Limb (tissue), 2 donors: ENCODE measurements at regions not wholly inside any gene's neighbourhood (a gene's known extent, or its start where the extent isn't known, plus 50 kb on each side); places are given as distances from the start of the nearest gene placed in this dataset.
"Not testable (repeated sequence)": the region's sequence is repeated elsewhere in the genome, so short reads cannot be mapped to it uniquely, and the experiment has no call there.

Experiments used
- DNase-seq, 2 donors: peaks; one replicate each; pipeline ENCODE4 v3.0.0-alpha.2; 2016; ENCODE audit errors: extremely low spot score in 2 of 2

DNA sequence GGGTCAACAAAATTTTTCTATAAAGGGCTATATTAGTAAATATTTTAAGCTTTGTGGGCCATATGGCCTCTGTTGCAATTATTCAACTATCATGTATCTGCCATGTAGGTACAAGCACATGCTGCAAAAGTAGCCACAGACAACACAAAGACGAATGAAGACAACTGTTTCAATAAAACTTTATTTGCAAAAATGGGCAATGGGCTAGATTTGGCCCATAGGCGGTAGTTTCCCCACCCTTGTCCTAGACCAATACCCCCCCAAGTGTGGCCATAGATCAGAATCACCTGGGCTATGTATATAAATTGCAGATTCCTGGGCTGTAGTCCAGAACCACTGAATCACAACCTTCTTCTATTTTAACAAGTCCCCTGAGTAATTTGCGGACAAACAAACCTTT is 331.0 kb upstream of the PSMD7 start:
- no peak for DNase-seq

- peak; percentile 83 to 88 for DNase-seq
Observed at GRCh38 chr16:73956587-73957494, 339.8 kb upstream of the PSMD7 start.

- DNase-seq: no peak
Observed at GRCh38 chr16:73955702-73956101, 340.9 kb upstream of the PSMD7 start.

GRCh38 chr16:73955255-73955654 is 341.4 kb upstream of the PSMD7 start:
- DNase-seq: no peak

- DNase-seq: peak; percentile 51 to 68
Observed at GRCh38 chr16:73951481-73951880, 345.1 kb upstream of the PSMD7 start.

DNA sequence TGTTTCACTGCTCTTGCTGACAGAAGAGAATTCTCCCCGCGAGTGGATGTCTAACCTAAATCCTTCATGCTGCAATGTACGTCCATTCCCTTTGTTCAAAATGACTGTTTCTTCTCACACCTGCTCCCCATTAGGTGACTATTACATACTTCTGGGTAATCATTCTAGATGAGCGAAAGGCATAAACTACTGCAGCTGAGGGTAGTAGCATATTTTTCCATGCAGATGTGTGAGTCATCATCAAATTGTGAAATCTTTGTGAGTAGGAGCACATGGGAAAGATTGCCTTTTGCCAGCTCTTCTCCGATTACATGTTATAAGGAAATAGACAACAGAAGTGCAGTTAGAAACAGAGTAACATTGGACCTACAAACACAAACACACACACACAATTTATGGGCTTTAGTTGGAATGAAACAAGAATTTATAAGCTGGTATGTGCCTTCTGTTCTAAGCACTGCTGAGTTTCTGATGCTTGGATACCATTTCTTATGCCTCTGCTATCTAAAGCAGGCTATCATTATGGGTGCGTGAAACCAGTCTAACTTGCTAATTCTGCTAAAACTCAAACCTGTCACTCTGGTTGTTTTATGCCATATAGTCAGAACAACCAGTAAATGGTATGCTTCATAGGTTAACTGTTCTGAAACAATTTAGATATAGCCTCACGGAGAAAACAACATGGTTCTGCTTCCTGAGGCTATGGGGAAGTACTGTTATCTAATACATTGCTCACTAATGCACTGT is 346.9 kb upstream of the PSMD7 start:
- peak in 1 of 2 donors; percentile 89 for DNase-seq

GRCh38 chr16:73945631-73946030 is 351.0 kb upstream of the PSMD7 start:
- DNase-seq: no peak

DNA sequence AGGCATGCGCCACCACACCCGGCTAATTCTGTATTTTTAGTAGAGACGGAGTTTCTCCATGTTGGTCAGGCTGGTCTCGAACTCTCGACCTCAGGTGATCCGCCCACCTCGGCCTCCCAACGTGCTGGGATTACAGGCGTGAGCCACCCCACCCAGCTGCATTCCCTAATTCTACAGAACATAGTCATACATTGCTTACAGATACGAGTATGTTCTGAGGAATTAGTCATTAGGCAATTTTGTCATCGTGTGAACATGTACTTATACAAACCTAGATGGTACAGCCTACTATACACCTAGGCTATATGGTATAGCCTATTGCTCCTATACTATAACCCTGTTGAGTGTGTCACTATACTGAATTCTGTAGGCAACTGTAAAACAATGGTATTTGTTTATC is 353.4 kb upstream of the PSMD7 start:
- not testable (repeated sequence) for DNase-seq

DNA sequence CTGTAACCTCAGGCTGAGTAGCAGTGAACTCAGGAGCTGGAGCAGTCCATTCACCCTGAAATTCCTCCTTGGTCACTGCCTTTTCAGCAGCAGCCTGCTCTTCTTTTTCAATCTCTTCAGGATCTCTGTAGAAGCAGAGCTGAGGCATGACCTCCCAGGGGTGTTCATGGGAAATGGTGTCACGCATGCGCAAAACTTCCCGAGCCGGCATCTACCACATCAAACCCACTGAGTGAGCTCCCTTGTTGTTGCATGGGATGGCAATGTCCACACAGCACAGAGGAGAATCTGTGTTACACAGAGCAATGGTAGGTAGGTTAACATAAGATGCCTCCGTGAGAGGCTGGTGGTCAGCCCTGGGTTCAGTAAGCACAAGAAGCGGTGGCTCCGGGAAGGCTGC is 355.8 kb upstream of the PSMD7 start:
- not testable (repeated sequence) for DNase-seq

- DNase-seq: no peak
Observed at GRCh38 chr16:73923951-73924350, 372.7 kb upstream of the PSMD7 start.

GRCh38 chr16:73921295-73921694 is 375.3 kb upstream of the PSMD7 start:
- DNase-seq: no peak

DNA sequence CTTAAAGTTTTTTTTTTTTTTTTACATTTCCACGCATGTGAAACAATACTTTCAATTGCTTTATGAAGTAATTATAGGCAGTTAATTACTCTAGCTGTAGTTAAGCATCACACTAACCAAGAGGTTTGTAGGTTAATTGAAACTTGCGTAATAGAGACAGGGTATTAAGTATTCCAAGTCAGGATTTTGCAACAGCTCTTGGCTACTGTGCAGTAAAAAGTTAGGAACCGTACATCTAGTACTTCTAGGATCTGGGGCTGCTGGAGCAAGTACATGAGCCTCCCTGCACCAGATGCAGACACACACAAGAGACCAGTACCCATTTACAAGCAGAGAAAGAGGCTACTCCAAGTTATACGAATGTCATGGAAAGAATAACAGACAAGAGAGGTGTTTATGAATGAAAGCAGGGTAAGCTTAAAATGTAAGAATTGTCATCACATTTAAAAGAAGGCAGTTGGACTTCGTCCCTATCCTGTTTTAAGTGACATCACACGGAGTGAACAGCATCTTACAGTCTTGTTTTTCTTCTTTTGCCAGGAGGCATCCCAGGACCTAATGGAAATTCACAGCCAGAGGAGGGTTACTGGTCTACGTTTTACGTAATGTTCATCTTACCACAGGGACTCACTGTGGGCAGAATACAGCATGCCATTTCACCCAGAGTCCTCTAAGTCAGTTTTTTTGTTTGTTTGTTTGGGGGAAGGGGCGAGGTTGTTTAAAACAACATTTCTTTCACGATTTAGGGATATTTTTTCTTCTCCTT is 379.6 kb upstream of the PSMD7 start:
- DNase-seq: no peak

DNA sequence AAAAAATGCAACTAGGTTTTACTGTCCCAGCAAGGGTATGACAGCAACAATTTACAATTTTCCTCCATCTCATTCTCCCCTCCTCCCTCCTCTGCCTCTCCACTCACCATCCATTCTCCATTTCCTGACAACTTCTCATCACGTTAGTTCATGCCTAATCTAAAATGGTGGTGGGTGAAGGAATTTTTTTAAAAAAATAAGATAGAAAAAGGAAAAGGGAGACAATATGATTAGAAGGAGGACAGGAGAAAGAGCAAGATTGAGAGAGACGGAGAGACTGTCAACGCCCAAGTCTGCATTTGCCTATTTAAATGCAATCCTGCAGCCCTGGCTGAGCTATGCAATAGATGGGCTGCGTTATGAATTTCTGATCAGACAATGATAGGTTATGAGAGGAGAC is 380.7 kb upstream of the PSMD7 start:
- DNase-seq: no peak

- peak in 1 of 2 donors; percentile 76 for DNase-seq
Observed at GRCh38 chr16:73915140-73915539, 381.5 kb upstream of the PSMD7 start.

- DNase-seq: no peak
Observed at GRCh38 chr16:73912850-73913249, 383.8 kb upstream of the PSMD7 start.

GRCh38 chr16:73912281-73912680 is 384.3 kb upstream of the PSMD7 start:
- DNase-seq: peak in 1 of 2 donors; percentile 55

DNA sequence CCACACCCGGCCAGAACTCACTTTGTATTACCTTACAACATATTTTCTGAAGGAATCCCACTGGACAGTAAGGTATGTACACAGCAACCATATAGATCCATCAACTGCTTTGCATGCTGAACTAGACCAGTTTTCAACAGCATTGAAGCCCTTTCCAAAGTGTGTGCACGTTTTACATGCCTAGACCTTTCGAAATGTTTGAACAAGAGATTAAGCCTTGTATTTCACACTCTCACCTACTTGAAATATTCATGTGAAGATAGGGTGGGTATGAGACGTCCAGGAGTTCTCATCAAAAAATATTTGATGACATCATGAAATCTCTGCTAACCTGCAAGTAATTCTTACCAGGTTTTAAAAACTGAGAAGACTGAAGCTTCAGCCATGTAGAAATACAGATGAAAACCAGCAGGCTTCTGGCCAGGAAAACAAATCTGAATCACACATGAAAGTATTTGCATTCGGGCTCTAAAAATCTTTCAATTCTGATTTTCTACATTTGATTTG is 387.0 kb upstream of the PSMD7 start:
- DNase-seq: no peak

- peak in 1 of 2 donors; percentile 53 for DNase-seq
Observed at GRCh38 chr16:73891129-73891542, 405.5 kb upstream of the PSMD7 start.

DNA sequence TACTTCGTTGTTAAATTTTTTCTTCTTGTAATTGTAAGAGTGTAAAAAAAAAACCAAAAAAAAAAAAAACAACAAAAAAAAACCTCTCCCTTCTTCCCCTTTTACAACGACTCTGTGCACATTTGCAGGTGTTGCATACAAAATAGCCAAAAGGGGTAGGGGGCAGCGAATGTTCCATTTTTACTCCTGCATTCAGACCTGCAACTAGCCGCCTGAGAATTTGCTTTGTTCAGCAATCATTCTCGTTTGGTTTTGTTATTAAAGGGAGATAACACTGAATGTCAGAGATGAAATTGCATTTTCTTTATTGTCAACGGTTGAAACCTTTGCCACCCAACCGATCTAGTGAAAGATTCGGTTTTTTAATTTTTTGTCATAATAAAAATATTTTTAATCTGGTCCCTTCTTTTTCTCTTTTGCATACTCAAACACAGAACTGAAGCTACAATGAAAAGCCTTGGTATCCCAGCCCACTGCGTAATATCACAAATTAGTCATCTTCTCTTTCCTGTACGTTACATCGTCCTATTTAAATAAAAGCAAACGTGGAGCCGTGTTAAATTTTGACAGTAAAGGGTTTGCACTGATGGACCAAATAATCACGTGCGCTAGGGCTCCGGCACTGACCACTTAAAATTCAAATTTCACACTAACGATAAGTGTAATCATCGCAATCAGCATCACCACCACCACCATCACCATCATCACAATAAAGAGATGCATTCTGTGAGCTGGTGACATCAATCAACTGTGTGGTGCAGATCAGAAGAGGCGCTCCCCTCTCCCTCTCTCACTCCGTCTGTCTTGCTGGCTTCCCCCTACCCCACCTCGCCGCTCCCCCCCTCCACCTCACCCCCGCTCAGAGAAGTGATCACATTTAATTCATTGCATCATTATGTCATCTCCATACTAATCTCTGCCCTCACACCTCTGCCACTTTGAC is 406.2 kb upstream of the PSMD7 start:
- DNase-seq: no peak

DNA sequence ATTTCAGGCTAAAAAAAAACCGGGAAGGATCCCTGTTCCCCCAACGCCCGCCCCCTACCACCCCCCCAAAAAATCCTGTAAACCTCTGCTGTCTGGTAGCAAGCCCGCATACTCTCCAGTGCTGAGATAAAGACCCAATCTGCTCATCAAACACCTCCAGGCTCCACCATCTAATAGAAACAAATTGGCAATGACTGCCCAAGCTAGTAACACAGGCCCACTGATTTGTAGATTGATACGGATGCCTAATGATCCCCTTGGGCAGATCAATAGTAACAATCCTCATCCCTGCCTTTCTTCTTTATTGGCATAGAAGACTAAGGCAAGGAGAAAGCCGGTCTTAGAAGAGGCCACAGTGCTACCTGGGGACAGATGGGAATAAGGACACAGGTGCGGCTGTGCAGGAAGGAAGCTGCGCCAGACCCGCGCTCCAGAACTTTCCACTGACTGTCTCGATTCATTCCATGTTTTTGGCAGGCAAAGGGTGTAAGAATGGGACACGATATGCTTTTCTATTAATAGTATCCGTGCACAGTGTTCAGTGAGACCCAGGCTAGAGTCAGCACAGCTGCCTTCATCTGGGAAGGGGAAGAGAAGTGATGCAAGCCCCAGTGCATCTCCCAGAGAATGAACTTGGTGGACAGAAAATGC is 407.6 kb upstream of the PSMD7 start:
- DNase-seq: peak; percentile 44 to 81
